IPS DF 6.9 (cell line): ENCODE measurements at regions not wholly inside any gene's neighbourhood (a gene's known extent, or its start where the extent isn't known, plus 50 kb on each side); places are given as distances from the start of the nearest gene placed in this dataset.
"Not testable (repeated sequence)": the region's sequence is repeated elsewhere in the genome, so short reads cannot be mapped to it uniquely, and the experiment has no call there.

ENCODE experiments used
- DNase-seq: peaks from one replicate; pipeline ENCODE4 v3.0.0-alpha.2; 2013; ENCODE audit warnings: low read depth, low spot score
- H3K27ac ChIP-seq: one replicate; pipeline ENCODE4 v1.5.1; 2013; ENCODE audit warnings: low read length, control low read depth
- H3K27me3 ChIP-seq: 2 replicates; pipeline ENCODE4 v1.6.1; 2013; ENCODE audit warnings: mild to moderate bottlenecking, low read length; ENCODE audit not compliant: control insufficient read depth, insufficient read depth
- H3K36me3 ChIP-seq: 2 replicates; pipeline ENCODE4 v1.6.1; 2013; ENCODE audit warnings: low read length; ENCODE audit not compliant: control insufficient read depth, insufficient read depth
- H3K4me1 ChIP-seq: 2 replicates; pipeline ENCODE4 v1.6.1; 2013; ENCODE audit warnings: low read length; ENCODE audit not compliant: control insufficient read depth, insufficient read depth
- H3K4me3 ChIP-seq: 2 replicates; pipeline ENCODE4 v1.5.1; 2013; ENCODE audit warnings: mild to moderate bottlenecking, low read length
- H3K9me3 ChIP-seq: 2 replicates; pipeline ENCODE4 v1.6.1; 2013; ENCODE audit warnings: low read length, inconsistent platforms; ENCODE audit not compliant: control insufficient read depth, insufficient read depth
- WGBS: extraction: QIAGEN DNeasy Blood & Tissue Kit; methylation state at CpG from one replicate; pipeline ENCODE4 v1.1.7; 2013; ENCODE audit warnings: mixed read lengths, missing lambda C conversion rate; ENCODE audit not compliant: insufficient read length, insufficient coverage; 5-methylcytosine and 5-hydroxymethylcytosine counted together

DNA sequence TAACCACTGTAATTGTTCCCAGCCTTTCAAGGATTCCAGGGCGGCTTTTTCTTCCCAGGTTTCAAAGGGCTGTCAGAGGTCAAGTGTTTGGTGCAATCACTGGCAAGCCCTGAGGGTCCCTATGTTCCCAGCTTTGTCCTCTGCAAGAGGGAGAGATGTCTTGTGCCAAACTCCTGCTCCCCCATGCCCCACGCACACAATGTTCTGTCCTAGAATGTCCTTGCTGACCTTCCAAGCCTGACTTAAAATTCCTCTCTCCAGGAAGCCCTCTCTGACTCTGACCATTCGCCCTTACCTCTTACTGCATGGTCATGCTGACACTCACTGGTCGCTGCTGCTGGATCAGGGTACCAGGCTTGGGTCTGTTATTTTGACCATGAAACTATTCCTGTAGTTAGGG lies 152.5 kb upstream of the KCND3 start:
- no peaks in the 10 kb centered on the region for H3K36me3 ChIP-seq
- no peak overlapping the region for H3K4me3 ChIP-seq
- no peaks in the 10 kb centered on the region for H3K9me3 ChIP-seq
- H3K4me1 ChIP-seq, result no peaks in the 10 kb centered on the region
- WGBS, result no CpG with 5 or more reads among the region's 4 CpGs
- no peak for DNase-seq
- H3K27me3 ChIP-seq, result no peaks in the 10 kb centered on the region
- no peak overlapping the region for H3K27ac ChIP-seq

DNA sequence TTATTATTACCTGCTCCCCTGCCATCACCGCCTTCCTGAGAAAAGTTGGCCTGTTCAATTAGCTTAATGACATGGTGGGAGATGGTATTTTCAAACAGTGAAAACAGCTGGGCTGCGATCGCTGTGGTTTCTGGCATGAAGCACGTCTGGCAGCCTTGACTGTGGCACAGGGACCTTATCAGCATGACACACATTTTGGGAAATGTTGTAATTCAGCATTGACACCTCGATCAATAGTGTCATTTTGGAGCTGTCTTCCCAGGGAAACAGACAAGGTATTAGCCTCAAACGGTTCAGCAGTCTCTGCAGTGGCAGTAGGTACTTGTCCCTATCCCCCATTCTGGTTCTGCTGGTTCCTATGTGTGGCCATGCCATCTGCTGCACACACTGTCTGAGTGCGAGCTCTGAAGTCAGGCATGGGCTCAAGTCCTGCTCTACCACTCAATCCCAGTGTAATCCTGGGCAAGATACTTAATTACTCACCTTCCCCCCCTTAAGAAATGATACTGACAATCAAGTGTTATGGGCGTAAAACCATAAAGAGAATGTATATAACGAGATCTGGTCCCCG lies 154.5 kb upstream of the KCND3 start:
- Histone ChIP-seq H3K36me3 (no peaks in the 10 kb centered on the region), H3K27ac (no peak overlapping the region), H3K4me3 (no peak overlapping the region), H3K27me3 (no peaks in the 10 kb centered on the region), H3K4me1 (no peaks in the 10 kb centered on the region), H3K9me3 (no peaks in the 10 kb centered on the region)
- no peak for DNase-seq
- no CpG with 5 or more reads among the region's 10 CpGs for WGBS

DNA sequence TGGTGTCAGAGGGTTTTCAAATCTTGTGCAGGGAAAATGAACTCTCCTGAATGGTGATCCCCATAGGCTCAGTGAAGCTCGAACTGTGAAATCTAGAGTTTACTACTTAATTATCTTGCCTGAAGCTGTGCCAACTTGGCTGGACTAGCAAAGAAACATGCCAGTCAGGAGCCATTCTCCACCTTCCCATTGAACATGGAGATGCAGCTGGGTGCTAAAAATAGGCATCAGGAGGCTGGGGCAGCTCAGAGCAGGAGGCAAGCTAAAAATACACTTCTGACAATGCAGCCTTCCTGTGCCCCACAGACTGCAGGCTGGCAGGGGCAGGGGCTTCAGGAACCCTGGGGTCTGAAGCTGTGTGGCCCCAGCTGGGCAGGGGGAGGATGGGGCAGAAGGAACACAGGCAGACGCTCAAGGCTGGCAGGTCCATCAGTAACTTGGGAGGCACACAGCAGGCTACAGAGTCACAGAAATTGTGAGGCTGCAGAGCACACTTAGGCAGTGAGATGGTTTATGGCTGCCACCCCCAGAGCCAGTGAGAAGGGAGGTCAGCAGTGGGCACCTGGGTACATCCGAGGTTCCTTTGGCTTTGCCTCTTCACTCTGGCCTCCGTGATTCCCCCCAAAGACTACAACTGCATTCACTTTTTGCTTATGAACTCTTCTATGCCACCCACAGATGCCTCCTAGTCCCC lies 155.4 kb upstream of the KCND3 start:
- WGBS, result no CpG with 5 or more reads among the region's 4 CpGs
- H3K27me3 ChIP-seq, result no peaks in the 10 kb centered on the region
- no peak for DNase-seq
- H3K36me3 ChIP-seq, result no peaks in the 10 kb centered on the region
- no peak overlapping the region for H3K27ac ChIP-seq
- H3K9me3 ChIP-seq, result no peaks in the 10 kb centered on the region
- H3K4me1 ChIP-seq, result no peaks in the 10 kb centered on the region
- H3K4me3 ChIP-seq, result no peak overlapping the region

DNA sequence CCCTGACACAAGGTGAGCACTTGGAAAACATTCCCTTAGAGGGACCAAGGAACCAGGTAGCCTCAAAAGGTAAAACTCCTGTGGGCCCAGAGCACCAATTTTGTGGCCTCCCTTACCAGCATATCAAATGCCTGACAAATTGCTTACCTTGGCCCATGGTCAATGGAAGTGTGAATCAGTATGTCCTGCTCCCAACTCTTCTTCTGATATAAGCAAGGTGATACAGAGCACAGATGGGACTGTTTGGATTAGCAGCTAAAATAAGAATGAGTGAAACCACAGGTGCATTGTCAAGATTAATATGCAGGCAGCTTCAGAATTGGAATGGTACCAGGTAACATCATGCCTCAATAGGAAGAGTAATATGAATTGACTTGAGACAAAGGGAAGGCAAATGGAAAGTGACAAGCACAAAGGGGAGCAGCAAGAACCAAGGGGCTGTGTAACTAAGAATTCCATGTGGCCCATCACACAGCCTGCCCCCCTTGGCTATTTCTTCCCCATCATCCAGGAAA lies 156.8 kb upstream of the KCND3 start:
- no peaks in the 10 kb centered on the region for H3K36me3 ChIP-seq
- H3K27ac ChIP-seq, result no peak overlapping the region
- H3K27me3 ChIP-seq, result no peaks in the 10 kb centered on the region
- no peak for DNase-seq
- H3K4me1 ChIP-seq, result no peaks in the 10 kb centered on the region
- no peaks in the 10 kb centered on the region for H3K9me3 ChIP-seq
- H3K4me3 ChIP-seq, result no peak overlapping the region

DNA sequence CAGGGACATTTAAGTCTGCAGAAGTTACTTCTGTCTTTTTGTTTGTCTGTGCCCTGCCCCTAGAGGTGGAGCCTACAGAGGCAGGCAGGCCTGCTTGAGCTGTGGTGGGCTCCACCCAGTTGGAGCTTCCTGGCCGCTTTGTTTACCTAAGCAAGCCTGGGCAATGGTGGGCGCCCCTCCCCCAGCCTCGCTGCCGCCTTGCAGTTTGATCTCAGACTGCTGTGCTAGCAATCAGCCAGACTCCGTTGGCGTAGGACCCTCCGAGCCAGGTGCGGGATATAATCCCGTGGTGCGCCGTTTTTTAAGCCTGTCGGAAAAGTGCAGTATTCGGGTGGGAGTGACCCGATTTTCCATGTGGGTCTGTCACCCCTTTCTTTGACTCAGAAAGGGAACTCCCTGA lies 170.7 kb upstream of the KCND3 start:
- not testable (repeated sequence) for H3K27ac ChIP-seq, H3K9me3 ChIP-seq, DNase-seq, H3K4me1 ChIP-seq, H3K27me3 ChIP-seq, H3K4me3 ChIP-seq, H3K36me3 ChIP-seq
- WGBS, result no CpG with 5 or more reads among the region's 14 CpGs

DNA sequence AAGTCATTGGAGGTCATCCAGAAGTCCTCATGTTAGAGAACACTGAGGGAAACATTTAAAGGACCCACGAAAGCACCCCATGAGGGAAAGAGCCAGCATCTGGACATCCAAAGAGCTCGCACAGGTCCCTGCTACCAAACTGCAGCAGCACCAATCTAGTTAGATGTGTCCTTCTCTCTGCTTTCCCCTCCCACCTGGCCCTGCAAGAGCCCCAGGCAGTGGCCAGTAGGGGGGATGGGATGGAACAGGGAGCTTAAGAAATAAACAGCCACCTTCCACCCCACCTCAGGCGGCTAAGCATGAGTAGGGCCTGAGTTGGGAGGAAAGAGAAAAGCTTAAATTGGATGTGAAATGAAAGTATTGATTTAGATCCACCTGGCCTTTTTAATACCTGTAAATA lies 175.9 kb upstream of the KCND3 start:
- Histone ChIP-seq H3K4me3 (no peak overlapping the region), H3K27ac (no peak overlapping the region), H3K27me3 (no peaks in the 10 kb centered on the region), H3K9me3 (no peaks in the 10 kb centered on the region), H3K36me3 (no peaks in the 10 kb centered on the region), H3K4me1 (peaks cover 2% of the 10 kb centered on the region; the same call in 1 of the 2 replicates)
- DNase-seq, result no peak
- WGBS, result no CpG with 5 or more reads among the region's 3 CpGs

DNA sequence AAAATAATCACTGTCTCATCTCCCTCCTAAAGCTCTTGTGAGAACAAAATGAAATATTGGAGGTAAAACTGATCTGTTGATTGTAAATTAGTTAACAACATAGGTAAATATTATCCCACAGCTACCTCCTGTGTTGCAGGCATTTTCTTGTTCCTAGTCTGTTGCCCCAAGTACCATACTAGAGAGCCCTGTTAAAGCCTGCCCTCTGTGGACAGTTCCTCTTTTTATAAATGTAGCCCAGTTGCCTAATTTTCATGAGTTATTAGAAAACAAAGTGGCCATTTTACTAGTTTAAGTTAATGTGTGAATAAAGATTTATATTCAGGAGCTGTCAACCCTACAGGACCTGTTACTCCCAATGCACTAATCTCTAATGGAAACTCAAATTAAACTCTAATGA lies 180.0 kb upstream of the KCND3 start:
- peaks cover 2% of the 10 kb centered on the region; the same call in 1 of the 2 replicates for H3K4me1 ChIP-seq
- no peak overlapping the region for H3K4me3 ChIP-seq
- H3K36me3 ChIP-seq, result no peaks in the 10 kb centered on the region
- H3K27ac ChIP-seq, result no peak overlapping the region
- H3K27me3 ChIP-seq, result no peaks in the 10 kb centered on the region
- no peak for DNase-seq
- H3K9me3 ChIP-seq, result no peaks in the 10 kb centered on the region

DNA sequence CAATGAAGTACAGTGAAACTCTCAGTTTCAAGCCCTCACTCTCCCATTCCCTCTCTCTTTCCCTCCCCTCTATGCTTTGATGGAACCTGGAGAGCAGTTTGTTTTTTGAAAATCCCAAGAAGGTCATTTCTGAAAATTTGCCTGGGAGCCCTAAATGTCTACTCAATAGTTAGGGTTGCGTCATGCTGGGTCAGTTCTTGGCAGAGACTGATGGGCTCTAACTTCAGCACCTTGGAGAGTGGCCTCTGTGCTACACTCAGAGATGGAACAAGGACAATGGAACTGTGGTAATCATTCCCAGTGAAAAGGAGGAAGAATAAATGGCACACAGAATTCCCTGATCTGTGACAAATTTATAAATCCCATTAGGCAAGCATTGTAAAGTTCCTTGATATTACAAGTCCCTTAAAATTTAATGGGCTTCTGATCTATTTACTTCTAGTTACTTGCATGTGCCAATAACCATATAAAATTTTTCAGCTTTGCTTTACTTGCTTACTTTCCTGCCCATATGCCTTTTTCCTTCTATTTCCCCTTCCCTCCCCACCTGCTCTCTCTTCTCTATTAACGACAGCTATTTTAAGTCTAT lies 182.9 kb upstream of the KCND3 start:
- peak; percentile 41 for DNase-seq
- no peaks in the 10 kb centered on the region; the same call in 1 of the 2 replicates for H3K4me1 ChIP-seq
- no peaks in the 10 kb centered on the region for H3K9me3 ChIP-seq
- H3K27me3 ChIP-seq, result no peaks in the 10 kb centered on the region
- no peak overlapping the region for H3K4me3 ChIP-seq
- no CpG with 5 or more reads among the region's 2 CpGs for WGBS
- no peaks in the 10 kb centered on the region for H3K36me3 ChIP-seq
- no peak overlapping the region for H3K27ac ChIP-seq

DNA sequence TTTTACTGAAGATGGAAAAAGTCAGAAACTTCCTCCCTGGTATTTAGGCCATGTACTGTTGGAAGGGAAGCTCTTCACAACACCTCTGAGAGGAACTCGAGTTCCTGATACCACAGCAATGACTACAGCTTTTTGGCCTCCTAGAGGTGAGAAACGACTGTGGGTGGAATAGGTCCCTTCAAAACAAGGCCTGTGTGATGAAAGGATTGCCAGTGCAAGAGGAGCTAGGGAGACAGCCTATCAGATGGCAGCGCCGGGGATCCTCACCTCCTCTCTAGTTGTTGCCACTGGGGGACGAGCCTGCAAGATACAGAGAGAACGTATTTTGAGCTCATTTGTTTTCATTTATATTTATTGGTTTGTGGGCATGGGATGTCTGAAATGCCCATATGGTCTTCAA lies 187.8 kb upstream of the KCND3 start:
- no peaks in the 10 kb centered on the region for H3K27me3 ChIP-seq
- no CpG with 5 or more reads among the region's 6 CpGs for WGBS
- no peak overlapping the region for H3K4me3 ChIP-seq
- no peaks in the 10 kb centered on the region for H3K9me3 ChIP-seq
- DNase-seq, result no peak
- no peak overlapping the region for H3K27ac ChIP-seq
- H3K36me3 ChIP-seq, result no peaks in the 10 kb centered on the region
- H3K4me1 ChIP-seq, result no peaks in the 10 kb centered on the region; the same call in 1 of the 2 replicates

DNA sequence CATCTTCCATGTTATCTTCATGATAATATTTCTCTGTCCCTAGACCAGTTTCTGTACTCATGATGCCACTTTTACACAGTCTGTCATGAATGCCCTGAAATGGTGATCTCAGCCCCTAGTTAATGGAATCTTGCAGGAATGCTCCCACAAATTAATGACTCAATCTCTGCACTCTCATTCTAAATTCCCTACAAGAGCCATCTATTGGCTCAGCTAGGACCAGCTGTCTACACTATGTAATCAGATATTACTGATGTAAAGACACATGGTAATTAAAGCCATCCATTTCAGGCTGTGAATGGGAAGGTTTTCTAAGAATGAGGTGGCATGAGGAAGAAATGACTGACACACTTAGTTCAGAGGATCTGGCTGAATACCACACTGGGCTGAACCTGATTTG lies 199.1 kb upstream of the KCND3 start:
- H3K4me3 ChIP-seq, result no peak overlapping the region
- no peak for DNase-seq

More for the DNA sequence above, 199.1 kb upstream of the KCND3 start:
- H3K4me1 ChIP-seq, result no peaks in the 10 kb centered on the region
- no peak overlapping the region for H3K27ac ChIP-seq
- H3K9me3 ChIP-seq, result no peaks in the 10 kb centered on the region
- H3K36me3 ChIP-seq, result no peaks in the 10 kb centered on the region
- no peaks in the 10 kb centered on the region for H3K27me3 ChIP-seq
